SK-N-MC (cell line): ENCODE measurements at regions not wholly inside any gene's neighbourhood (a gene's known extent, or its start where the extent isn't known, plus 50 kb on each side); places are given as distances from the start of the nearest gene placed in this dataset.

Experiments used
- EZH2 ChIP-seq: fragments of 200-600 bp; sonication (generic); IDR thresholded peaks from one replicate; pipeline ENCODE4 v1.6.1; 2017; ENCODE audit warnings: antibody characterized with exemption
- FOXP2 ChIP-seq: optimal IDR thresholded peaks from 2 replicates; pipeline ENCODE3; 2011; ENCODE audit warnings: mild to moderate bottlenecking, moderate library complexity; ENCODE audit not compliant: insufficient read depth; ENCODE audit errors: extremely low read length, control extremely low read depth
- POLR2AphosphoS5 ChIP-seq: IDR thresholded peaks from 2 replicates; pipeline ENCODE4 v1.6.1; 2012; ENCODE audit warnings: mild to moderate bottlenecking, low read depth, low read length, borderline replicate concordance

DNA sequence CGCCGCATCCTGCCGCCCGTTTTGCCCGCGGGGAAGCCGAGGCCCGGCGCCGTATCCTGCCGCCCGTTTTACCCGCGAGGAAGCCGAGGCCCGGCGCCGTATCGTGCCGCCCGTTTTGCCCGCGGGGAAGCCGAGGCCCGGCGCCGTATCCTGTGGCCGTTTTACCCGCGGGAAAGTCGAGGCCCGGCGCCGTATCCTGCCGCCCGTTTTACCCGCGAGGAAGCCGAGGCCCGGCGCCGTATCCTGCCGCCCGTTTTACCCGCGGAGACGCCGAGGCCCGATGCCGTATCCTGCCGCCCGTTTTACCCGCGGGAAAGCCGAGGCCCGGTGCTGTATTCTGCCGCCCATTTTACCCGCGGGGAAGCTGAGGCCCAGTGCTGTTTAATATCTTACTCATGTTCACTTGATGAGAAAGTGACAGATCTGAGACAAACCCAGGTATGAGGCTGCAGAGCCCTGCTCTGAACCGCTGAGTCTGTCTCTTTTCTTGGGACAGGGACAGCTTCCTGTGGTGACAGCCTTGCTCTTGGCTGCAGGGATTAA lies 129.4 kb downstream of the CDH26 start:
- TF ChIP-seq POLR2AphosphoS5 (no peak), EZH2 (no peak), FOXP2 (no peak)
